ENCODE measurements at regions not wholly inside any gene's neighbourhood (a gene's known extent, or its start where the extent isn't known, plus 50 kb on each side); places are given as distances from the start of the nearest gene placed in this dataset.
"Not testable (repeated sequence)": the region's sequence is repeated elsewhere in the genome, so short reads cannot be mapped to it uniquely, and the experiment has no call there.

DNA sequence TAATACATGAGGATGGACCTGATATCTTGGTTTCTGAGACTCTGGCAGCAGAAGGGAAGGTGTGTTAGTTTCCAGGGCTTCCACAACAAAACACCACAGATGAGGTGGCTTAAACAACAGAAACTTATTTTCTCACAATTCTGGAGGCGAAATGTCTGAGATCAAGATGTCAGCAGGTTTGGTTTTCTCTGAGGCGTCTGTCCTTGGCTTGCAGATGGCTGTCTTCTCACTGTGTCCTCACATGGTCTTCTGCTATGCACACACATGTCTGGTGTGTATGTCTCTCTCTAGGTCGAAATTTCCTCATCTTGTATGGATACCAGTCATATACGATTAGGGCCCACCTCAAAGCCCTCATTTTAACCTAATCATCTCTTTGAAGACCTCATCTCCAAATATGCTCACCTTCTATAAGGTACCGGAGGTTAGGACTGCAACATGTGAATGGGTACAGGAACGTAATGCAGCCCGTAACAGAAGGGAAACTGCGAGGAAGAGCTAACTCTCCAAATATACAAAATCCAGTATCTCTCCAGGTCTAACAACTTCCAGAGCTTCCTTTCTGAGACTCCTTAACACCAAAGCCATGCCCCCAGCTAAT is 139.8 kb upstream of the SMARCA2 start:
- DNase-seq (ENCODE audit: low read depth in 2 of 2) = no peak

DNA sequence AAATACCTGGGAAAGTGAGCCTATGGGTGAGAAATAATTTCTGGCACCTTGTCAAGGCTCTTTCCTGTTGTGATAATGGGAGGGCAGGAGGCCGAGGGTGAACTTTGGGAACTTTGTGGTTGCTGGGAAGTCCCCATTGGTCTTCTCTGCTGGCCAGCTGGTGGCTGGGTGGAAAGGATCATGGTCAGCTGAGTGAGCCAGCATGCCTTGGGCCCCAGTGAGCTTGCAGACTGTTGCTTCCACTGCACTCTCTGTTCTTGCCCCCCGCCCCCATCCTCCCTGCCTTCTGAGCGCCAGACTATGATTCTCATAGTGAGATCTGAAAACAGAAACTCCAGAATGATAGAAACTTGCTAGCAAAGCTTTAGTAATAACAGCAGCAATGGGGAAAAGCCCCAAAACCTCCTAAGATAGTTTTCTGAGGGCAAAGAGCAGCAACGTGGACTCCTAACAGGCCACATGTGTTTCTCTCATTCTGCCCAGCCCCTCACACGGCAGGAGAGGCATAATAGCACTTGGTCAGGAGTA is 139.2 kb upstream of the SMARCA2 start:
- DNase-seq (ENCODE audit: low read depth in 2 of 2) = peak; percentile 65 to 69

- DNase-seq (ENCODE audit: low read depth in 2 of 2) = no peak
These were observed 138.2 kb upstream of the SMARCA2 start for GRCh38 chr9:1876891-1877496.

DNA sequence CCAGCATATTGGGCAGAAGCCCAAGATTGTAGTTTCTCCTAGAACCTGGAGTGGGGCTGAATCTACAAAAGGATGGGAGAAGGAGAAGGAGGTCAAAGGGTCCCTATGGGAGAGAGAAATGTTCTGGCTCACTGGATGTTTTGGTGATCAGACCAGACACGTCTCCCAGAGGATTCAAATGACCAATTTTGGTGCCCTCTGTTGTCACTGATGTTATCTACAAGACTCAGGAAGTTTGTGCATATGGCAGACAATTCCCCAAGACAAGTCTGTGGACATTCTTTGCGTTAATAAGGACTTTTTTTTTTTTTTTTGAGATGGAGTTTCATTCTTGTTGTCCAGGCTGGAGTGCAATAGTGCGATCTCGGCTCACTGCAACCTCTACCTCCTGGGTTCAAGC is 137.2 kb upstream of the SMARCA2 start:
- DNase-seq (ENCODE audit: low read depth in 2 of 2) = no peak

DNA sequence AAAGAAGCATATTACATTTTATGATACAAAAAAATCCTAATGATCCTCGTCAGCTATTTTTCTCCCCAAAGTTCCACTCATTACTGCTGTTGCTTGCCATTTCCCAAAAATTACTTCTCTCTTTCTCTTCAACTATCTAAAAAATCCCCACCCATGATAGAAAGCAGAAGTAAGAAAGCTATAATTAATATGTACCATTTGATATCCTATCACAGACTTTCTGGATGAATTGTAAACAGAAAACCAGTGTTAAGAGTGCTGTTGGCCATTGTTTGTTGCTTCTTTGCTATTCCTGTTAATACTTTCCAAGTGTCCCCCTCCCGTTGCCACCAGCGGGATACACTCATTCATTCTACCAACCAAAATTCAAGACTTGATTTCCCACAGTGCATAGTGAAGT is 136.3 kb upstream of the SMARCA2 start:
- DNase-seq (ENCODE audit: low read depth in 2 of 2) = no peak

DNA sequence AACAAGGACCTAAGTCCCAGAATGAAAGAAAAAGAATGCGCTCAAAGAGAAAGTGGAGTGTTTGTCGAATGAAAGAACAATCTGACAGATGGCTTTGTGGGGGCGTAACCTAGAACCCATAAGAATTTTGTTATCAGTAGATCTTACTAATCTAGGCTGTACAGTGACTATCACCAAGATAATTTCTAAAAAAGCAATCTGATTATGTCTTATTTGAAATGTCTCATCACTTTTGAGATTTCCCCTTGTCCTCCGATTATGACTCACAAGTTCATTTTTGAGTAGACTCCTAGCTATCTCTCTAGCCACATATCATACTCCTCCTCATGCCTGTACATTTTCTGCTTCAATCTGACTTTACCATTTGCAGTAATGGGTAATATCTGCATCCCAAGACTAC is 135.6 kb upstream of the SMARCA2 start:
- no peak for DNase-seq (ENCODE audit: low read depth in 2 of 2)

GRCh38 chr9:1880038-1880565 is 135.0 kb upstream of the SMARCA2 start:
- DNase-seq (ENCODE audit: low read depth in 2 of 2) = no peak

DNA sequence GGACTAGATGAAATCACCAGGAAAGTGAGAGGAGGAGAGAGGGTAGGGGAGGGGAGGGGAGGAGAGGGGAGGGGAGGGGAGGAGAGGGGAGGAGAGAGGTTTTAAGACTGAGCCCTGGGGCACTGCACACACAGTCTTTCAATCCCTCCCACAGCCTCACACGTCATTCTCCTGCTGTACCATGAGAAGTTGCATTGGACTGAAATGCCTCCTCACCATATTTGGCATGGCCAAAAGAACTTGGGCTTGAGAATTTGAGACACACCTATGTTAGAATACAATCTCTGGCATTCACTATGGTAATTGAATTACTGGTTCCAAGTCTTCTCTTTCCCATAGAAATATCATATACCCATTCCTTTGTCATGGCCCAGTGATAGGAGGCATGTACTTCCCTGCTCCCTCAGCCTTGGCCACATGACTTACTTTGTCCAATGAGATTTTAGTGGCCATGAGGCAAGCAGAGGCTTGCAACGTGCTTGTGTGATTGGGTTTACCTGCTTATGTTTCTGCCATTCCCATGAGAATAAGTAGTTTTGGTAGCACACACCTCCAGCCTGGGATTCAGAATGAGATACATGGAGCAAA is 133.3 kb upstream of the SMARCA2 start:
- no peak for DNase-seq (ENCODE audit: low read depth in 2 of 2)

DNA sequence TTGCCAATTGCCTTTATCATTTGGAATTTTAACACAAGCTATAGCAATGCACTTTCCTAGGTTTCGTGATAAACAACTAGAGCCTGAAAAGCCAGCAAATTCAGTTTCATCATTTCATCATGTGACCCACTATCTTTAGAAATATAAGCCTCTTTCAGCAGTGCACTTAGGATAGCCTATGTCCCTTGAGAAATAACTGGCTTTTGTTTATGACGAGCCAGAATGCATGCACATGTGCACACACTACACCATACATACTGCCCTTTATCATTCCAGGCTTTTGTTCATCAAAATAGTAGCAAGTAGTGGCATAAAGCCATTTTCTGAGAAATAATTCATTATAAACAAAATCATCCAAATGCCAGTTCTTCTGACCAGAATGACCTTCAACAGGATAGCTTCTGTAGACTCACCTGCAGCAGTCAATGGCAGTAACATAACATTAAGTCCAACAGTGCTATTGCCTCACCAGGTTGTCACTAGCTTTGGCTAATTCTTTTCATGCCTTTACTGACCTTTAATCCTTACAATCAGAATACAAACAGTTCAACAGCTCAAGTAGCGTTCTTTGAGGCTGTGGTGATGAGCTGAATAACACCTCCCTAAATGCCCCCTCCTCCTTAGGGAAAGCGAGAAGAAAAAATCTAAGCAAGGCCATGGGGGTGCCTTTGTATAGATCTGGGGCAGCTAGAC is 132.3 kb upstream of the SMARCA2 start:
- no peak for DNase-seq (ENCODE audit: low read depth in 2 of 2)

DNA sequence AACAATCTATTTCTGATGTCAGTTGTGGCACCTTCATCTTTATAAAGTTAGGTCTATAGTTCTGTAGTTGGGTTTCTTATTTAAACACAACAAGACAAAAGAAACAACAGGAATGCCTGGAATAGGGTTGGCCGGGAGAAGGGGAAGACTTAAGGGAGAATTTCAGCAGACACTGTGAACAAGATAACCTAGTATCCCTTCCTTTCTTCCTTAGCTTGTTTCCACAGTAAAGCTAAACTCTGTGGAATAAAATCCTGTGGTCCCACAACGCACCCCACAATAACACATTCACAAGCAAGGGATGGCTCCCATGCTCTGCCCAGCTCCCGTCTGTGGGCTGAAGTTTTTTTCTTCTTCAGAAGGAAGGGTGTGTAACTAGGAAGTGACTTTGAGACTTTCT is 124.9 kb upstream of the SMARCA2 start:
- no peak for DNase-seq (ENCODE audit: low read depth in 2 of 2)

- DNase-seq (ENCODE audit: low read depth in 2 of 2) = no peak
These were observed 124.3 kb upstream of the SMARCA2 start for GRCh38 chr9:1890816-1891215.

GRCh38 chr9:1903080-1903704 is 112.0 kb upstream of the SMARCA2 start:
- not testable (repeated sequence) for DNase-seq (ENCODE audit: low read depth in 2 of 2)

- no peak for DNase-seq (ENCODE audit: low read depth in 2 of 2)
These were observed 107.7 kb upstream of the SMARCA2 start for GRCh38 chr9:1907465-1907864.

- DNase-seq (ENCODE audit: low read depth in 2 of 2) = no peak
These were observed 105.8 kb upstream of the SMARCA2 start for GRCh38 chr9:1909322-1909721.

- DNase-seq (ENCODE audit: low read depth in 2 of 2) = no peak
These were observed 104.8 kb upstream of the SMARCA2 start for GRCh38 chr9:1910269-1910811.

DNA sequence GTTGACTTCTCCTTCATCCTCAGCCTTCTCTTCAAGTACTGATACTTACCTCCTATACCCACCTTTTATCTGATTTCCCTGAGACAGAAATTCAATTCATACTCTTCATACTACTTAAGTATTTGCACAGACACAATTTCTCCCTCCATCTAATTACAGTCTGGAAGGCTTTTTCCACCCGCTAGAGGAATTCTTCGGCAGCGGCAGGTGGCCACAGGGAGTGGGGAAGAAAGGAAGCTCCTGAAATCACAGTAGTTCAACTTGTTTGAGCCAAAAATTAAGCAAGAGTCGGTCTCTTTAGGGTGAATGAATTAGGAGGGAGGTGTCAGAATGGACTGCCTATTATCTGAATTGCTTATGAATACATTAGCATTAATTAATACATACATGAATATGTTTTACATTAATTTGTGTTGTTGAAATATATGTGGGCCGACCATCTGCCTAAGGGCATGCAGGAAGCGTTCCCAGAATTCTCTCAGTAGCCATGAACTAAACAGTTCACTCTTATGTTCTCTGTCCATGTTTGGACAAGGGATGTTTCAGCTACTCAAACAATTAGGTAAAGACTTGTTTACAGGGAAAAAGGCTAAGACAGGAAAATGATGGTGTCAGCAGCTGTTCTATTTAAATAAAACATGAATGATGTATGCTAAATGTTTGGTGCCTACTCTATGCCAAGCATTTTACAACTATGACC is 101.4 kb upstream of the SMARCA2 start:
- no peak for DNase-seq (ENCODE audit: low read depth in 2 of 2)

DNA sequence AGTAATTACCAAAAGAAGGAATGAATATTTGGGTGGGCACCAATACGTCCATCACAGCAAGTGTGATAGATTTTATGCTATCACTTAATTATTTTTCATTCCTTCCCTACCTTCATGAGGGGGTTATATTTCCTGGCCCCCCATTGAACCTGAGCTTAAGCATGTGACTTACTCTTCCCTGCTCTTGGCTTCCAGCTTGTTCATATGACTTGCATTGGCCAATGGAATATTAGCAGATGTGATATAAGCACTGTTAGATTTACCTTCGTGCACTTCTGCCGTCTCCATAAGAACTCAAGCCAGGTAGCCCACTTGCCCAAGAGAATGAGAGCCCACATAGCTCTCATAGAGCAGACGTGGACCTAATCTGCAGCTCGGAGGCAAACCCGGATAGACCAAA is 99.1 kb upstream of the SMARCA2 start:
- no peak for DNase-seq (ENCODE audit: low read depth in 2 of 2)

DNA sequence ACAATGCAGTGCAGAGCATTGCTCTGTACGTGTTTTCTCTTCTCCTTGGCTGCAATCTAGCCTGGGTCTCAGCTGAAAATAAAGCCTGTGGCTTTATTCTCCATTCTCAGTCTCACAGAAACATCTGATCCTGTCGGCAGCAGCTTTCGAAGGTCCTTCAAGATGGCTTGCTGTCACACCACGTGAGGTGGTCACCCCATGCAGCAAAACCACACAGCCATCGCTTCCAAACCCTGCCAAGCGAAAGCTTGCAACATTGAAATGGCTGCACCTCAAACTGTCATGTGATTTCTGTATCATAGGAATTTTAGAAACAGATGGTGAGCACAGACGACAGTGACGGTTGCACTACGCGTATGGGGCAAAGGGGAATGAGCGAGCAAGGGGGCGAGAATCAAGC is 98.5 kb upstream of the SMARCA2 start:
- no peak for DNase-seq (ENCODE audit: low read depth in 2 of 2)

DNA sequence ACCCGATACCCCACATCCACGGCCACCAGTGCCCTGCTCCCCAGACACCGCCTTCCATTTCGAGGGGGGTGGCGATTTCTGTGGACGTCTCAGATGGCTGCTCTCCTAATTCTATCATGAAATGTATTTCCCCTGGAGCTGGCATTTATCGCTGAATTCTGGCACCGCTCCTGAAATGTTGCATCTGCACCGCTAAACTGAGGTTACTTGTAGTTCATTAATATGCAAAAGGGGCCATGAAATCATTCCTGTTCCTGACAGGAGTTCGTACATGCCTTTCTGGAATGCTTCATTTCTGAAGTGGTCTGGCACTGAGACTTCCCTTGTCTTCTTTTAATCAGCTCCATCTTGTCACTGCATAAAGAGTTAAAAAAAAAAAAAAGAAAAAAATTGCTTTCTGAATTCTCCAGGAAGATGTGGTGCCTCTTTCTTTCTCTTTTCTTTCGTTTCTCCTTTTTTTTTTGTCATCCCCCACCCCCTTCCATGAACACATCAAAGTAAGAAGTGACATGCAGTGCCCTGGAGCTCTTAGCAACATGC is 97.7 kb upstream of the SMARCA2 start:
- no peak for DNase-seq (ENCODE audit: low read depth in 2 of 2)

- no peak for DNase-seq (ENCODE audit: low read depth in 2 of 2)
These were observed 97.0 kb upstream of the SMARCA2 start for GRCh38 chr9:1918108-1918507.

DNA sequence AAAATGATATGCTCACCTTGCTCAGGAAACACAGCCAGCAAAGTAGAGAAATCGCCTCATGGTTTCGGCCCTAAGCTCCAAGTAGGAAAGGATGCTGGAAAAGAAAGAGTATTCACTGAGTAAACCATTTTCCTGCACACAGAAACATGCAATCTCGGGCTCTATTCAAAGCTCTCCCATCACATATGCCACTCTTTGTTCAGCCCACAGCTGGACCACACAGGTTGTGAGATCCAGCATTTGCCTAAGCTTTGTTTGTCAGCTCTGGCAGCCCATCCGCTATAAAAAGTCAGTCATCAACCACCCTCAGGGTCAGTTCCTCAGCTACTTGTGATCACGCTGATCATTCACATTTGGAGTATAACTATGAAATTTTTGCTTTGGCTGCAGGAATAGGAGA is 96.5 kb upstream of the SMARCA2 start:
- no peak for DNase-seq (ENCODE audit: low read depth in 2 of 2)
